ENCODE measurements at regions not wholly inside any gene's neighbourhood (a gene's known extent, or its start where the extent isn't known, plus 50 kb on each side); places are given as distances from the start of the nearest gene placed in this dataset.

DNA sequence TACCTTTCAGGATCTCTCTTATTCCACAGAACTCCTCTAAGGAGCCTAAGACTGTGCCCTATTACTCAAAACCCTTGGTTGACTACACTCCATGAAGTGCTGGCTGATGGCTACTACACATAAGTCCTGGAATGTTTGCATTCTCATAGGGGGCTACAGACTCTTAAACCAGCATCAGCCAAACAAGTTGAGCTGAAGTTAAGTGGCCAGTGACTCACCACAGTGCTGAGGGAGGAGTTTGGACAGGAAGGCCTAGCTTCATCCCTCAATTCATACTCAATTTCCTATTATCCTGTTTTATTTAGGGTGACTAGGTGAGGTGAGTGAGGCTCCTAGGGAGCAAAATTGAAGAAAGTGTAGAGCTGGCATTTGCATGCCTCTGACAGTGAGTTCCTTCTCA is 246.7 kb downstream of the SMAD2 start:
- TF ChIP-seq, protein P1, sequence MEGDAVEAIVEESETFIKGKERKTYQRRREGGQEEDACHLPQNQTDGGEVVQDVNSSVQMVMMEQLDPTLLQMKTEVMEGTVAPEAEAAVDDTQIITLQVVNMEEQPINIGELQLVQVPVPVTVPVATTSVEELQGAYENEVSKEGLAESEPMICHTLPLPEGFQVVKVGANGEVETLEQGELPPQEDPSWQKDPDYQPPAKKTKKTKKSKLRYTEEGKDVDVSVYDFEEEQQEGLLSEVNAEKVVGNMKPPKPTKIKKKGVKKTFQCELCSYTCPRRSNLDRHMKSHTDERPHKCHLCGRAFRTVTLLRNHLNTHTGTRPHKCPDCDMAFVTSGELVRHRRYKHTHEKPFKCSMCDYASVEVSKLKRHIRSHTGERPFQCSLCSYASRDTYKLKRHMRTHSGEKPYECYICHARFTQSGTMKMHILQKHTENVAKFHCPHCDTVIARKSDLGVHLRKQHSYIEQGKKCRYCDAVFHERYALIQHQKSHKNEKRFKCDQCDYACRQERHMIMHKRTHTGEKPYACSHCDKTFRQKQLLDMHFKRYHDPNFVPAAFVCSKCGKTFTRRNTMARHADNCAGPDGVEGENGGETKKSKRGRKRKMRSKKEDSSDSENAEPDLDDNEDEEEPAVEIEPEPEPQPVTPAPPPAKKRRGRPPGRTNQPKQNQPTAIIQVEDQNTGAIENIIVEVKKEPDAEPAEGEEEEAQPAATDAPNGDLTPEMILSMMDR (IDR thresholded peaks at IDR 0.05), result no peak
- TF ChIP-seq SIN3A (IDR thresholded peaks at IDR 0.05; ENCODE audit: borderline replicate concordance, insufficient read depth, low read depth, low read length) (no peak), TCF7L2 (IDR thresholded peaks at IDR 0.05; ENCODE audit: low read depth, low read length) (no peak), POLR2AphosphoS5 (IDR thresholded peaks at IDR 0.05; ENCODE audit: low read depth, low read length) (no peak), REST (IDR thresholded peaks at IDR 0.05; ENCODE audit: insufficient read depth in 1 of 2, low read depth in 2 of 2, low read length in 1 of 2) (no peak)

All from Panc1 (cell line).